Inflammatory macrophage (primary cell): ENCODE measurements at regions not wholly inside any gene's neighbourhood (a gene's known extent, or its start where the extent isn't known, plus 50 kb on each side); places are given as distances from the start of the nearest gene placed in this dataset.

Source experiments
- DNase-seq, 2 donors: peaks; one replicate each; pipeline ENCODE4 v3.0.0-alpha.2; 2020 to 2022

DNA sequence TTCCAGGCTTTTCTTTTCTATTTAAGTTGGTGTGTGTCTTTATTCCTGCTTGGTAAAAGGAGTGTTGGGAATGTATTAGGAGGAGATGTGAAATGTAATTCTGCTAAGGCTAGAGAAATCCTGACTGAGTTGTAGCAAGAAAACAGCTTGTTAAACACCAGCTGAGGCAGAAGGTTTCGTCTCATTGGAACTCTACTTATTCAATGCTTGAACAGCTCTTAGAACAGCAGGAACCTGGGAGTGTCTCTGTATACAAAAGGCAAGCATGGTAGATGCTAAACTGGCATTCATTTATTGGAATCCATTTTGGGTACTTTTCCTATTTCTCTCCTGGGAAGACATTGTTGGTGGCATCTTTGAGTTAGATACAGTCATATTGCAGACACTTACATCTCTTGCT is 280.9 kb downstream of the HRH4 start:
- no peak for DNase-seq

DNA sequence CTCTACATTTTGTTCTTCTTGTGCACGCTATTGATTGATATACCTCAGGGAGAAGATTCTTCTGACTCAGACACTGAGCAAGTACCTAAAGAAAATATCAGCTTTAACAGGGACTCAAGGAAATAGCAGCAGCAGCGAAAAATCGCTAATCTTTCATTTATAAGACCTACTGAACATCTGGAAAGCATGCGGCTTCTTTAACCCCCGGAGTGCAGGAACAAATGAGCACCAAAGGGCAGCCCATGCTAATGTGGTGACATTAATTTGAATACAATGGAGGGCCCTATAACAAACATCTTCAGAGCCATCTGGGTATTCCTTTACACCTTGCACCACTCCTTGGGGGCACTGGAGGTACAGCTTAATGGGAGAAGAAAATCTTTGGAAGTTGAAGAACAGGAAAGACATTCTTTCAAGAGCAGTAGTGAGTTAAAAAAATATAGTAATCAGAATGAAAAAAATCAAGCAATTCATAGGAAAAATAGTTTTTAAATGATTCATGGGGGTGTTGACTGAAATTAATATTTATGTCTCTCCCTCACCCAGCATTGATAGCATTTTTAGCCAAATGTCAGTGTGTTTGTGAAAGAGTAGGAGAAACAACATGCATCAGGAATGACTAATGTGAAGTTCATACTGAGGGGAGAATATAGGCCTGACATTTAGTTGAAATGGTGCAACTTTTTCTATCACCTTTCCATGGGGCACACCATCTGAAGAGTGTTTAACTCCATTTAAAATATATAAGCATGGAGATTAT is 281.7 kb downstream of the HRH4 start:
- no peak for DNase-seq

DNA sequence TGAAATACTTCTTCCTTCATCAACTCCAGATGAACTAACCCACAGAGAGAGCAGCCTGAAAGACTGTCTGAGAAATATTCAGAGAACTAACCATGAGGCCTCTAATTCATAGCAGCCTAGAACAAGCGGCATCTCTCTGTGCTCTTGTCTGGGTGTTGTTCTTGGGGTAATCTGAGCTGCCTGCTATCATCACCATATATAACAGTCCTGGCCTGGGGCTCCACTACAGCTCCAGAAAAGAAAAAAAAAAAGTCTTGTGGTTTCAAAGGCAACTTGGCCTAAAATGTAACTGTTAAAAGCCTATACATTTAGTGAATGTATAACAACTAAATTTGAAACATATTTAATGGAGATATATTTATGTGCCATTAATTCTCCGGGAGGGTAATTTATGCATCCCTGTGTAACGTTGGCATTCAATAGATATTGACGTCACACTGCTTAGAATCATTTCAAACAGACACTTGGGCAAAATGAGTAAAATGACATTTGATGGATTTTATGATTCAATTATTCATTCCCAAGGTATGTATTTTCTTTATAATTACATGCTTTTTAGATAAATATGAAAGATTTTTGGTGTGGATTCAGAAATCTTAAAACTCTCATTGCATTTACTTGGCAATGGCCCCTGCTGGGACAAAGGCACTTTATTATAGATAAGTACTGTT is 294.3 kb downstream of the HRH4 start:
- DNase-seq = no peak

DNA sequence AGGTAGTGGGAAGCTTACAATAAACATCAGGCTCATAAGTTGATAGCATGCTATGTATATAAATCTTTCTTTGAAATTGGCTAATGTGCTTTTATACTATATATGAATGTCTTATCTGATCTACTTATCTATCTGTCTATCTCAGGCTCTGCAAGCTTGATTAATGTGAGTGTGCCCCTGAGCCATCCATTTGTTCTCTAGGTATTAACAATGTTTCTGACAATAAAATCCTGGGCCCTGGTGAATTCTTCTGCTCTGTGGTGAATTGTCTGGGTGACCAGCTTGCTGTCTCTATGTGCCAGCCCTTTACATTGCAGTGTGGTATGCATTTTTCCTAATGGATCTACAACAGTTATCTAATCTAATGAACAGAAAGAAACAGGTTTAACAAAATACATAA is 295.9 kb downstream of the HRH4 start:
- no peak for DNase-seq

DNA sequence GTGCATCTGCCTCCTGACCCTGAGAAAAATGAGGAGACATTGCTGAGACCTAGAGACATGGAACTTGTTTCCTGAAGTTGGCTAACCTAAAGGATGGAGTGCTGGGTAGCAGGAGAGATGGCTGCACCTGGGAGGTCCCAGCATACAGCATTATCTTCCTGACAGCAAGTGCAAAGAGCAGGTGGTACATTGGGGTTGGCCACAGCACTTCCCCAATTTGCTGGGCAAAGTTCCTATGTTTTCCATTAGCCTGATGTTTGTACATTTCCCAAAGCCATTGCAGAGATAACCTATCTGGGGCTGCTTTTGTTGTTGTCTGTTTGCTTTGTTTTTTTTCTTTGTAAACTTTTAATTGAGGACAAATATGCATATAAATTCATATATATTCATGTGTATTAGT is 296.7 kb downstream of the HRH4 start:
- DNase-seq = no peak

DNA sequence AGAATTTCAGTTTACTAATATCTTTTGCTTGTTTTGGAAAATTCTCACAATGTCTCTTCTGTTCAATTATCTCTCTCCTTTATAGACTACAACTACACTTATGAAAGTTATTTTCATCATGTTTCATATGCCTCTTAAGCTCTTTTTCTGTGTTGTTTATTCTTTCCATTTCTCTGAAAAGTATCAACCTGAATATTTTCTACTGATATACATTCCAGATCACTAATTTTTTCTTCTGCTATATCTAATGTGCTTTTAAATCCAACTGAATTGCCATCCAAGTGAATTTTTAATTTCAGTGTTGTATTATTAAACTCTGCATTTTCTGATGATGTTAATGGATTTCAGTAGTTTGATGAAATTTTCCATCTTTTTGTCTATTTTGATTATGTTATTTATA is 301.3 kb downstream of the HRH4 start:
- DNase-seq = no peak

DNA sequence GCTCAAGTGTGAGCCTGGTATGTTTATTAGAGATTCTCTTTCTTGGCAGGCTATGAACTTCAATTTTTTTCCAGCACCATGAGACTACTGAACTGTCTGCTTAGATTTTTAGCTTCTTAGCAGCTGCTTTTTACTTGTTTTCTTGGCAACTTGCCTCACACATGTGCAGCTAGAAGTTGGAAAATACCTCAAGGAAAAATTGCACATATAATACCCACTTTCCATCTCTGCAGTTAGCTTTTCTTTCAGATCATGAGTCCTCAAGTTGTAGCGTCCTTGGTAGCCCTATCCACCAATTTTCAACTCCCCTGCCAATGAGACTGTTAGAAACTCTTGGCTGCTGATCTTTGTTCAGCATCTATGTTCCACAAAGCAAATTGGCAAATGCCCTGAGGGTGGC is 302.1 kb downstream of the HRH4 start:
- no peak for DNase-seq

DNA sequence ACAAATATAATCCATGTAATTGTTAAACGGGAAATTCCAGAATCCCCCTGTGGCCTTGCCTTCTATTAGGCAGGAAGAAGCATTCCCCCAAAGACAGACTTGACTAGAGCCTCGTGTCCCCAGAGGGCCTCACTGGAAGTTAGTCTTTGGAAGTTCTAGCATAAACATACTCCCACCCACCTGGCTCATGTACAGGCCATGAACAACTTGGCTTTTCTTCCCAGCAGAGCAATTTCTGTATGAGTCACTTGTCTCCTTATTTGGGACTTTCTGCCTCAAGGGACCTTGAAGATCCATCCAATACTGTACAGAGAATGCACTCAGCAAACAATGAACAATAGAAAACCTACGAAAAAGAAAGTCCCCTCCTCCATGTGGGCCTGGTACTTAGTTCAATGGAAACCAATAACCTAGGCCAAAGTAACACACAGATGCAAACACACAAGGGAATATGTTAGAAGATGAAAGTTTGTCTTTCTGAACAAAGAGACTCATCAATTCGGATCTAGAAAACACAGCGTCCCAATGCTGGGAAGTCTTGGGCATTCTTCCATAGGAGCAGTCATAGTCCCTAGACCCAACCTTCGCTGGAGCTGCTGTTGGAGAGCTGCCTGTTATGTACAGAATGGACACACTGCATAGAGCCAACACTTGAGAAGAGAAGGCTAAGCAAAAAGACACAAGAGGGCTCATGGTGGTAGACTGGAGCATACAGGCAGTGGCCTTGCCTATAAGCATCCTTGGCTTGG is 303.5 kb downstream of the HRH4 start:
- DNase-seq = no peak

DNA sequence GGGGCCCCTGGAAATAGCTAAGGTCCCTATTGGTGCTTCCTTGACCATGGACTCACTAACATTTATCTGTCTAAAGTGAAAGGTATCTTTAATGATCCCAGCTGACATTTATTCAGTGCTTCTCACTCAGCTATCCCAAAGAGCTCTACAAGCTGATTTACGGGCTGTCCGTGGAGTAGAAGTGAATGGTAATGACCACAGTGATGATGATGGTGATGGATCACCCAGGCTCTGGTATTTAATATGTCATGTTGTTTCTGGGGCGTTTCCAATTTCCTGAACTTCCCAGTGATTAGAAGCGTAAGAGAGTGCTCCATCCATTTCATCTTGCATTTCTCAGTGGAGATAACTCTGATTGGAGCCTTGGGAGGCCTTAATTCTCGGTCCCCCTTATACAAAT is 304.3 kb downstream of the HRH4 start:
- no peak for DNase-seq

DNA sequence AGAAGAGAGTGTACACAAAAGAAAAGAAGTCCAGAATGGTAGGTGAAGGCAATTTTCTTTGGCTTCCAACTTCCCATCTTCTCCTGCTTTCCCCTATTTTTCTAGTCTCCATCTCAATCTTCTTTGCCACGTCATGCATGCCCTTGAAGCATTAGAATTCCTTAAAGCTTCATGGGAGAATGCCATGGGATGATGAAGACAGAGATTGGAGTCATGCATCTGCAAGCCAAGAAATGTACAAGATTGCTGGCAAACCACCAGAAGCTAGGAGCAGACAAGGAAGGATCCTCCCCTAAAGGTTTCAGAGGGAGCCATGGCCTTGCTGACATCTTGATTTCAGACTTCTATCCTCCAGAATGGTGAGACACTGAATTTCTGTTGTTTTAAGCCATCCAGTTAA is 305.9 kb downstream of the HRH4 start:
- DNase-seq = no peak

DNA sequence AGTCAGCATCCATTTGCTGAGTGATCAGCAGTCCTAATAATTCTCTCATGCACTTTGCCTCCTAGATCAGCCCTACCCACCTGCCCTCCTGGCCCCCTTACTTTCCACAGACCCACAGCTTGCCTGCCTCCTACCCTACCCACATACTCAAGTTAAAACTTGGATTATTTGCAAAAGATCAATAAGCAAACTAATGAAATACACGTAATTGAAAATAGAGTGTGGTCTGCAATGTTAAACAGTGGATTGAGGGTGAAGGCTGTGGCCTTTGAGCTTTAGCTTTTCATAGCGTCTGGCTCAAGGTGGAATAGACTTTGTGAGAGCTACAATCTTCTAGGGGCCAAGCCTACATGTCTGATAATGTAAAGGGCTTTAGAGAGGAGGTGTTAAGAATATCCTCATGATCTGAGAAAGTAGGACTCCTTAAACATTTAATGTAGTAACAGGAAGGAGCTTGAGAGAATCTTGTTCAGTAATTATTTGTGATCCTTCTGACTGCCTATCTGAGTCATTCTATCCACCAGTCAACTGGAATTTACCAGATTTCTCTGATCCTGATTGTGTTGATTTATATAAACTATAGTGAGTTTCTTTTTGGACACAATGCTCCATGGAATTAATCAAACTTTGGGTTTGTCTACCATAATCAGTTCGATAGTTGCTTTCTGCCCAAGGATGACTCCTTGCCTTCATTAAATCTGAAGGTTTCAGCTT is 310.0 kb downstream of the HRH4 start:
- DNase-seq = no peak

DNA sequence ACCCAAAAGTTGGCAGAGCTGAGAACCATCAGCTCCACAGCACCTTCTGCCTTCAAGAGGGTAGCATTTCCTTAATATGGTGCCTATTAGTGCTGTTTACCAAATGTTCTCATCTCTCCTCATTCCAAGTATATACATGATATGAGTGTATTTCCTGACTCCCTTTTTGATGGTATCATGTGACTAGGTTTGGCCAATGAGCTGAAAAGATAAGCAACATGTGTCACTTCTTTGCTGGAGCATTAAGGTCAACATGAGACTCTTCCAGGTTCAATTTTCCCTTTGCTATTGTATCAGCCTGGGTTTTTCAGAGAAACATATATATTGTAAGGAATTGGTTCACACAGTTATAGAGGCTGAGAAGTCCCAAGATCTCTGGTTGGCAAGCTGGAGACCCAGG is 310.9 kb downstream of the HRH4 start:
- DNase-seq = no peak

DNA sequence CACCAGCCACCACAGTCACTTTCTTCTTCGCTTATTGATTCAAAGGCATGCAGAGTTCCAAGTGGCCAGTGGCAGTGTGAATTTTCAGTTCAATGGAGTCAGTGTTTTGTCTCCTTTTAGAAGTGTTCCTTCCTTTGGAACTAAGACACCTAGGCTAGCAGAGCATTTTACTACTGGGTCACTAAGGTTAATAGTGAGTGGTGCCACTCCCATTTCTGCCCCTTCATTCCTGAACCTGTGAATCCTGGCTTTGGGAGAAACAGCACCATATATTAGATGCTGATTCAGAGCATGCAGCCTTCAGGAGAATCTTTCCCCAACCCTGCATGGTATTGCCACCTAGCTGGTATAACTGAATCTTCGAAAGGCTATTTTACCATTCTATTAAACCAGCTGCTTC is 312.7 kb downstream of the HRH4 start:
- no peak for DNase-seq

DNA sequence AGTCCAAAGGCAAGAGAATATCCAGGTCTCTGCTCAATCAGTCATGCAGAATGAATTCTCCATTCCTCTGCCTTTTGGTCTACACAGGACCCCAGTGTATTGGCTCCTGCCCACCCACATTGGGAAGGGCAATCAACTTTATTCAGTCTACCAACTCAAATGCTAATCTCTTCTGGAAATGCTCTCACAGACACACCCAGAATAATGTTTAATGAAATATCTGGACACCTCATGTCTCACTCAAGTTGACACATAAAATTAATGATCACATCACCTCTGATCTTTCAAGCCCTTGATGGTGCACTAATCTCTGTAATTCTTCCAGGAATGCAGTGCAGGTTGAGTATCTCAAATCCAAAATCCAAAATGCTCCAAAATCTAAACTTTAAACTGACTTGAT is 315.6 kb downstream of the HRH4 start:
- DNase-seq = no peak

DNA sequence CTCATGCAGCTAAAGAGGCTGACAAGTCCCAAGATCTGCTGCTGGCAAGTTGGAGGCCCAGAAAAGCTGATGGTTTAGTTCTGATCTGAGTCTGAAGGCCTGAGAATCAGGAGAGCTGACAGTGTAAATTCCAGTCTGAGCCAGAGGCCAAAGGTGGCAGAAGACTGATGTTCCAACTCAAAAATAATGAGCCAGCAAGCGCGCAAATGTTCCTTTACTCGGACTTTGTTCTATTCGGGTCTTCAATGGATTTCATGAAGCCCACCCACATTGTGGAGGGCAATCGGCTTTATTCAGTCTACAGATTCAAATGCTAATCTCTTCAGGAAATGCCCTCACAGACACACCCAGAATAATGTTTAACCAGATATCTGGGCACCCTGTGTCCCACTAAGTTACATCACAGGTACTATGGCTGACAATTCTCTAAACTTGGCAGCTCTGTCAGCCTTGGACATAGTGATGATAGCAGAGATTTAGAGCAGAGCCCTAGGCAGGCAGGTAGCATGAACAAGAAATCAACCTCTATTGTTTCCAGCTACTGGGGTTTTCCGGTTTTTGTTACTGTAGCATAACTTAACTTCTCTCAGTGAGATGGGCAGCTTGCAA is 318.5 kb downstream of the HRH4 start:
- no peak for DNase-seq

DNA sequence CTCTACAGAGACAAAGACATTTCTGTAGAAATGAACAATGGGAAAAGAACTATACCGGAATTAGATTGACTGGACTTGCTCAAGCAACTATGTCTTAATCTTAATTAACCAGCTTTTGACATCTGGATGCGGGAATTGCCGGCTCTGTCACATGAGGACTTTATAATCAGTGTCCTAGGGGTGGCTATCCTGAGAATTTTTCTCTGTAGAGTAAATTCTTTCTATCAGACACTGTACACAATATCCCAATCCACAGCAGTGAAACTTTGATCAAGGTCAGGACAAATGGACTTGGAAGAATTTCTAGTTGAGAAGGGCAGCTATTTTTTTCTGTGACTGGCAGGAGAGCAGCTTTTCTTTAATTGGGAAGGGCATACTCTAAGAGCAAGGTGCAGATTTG is 322.1 kb downstream of the HRH4 start:
- DNase-seq = no peak

DNA sequence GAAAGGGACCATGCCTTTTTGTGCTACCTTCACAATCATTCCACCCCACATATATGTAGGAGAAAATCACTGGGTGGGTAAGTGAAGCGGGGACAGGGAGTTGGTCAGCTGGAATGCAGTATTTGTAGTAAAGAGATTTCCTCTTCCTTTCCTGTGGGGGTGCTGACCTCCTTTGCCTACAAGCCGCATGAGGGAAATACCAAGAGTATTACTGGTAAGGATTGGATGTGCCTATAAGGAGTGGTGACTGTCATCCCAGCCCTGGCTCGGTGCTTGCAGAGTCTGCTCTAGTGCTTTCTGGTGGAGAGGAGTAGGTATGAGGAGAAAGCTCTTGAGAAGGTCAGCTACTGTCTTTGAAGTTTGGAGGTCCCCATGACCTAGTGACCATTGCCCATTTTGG is 324.6 kb downstream of the HRH4 start:
- DNase-seq = no peak

DNA sequence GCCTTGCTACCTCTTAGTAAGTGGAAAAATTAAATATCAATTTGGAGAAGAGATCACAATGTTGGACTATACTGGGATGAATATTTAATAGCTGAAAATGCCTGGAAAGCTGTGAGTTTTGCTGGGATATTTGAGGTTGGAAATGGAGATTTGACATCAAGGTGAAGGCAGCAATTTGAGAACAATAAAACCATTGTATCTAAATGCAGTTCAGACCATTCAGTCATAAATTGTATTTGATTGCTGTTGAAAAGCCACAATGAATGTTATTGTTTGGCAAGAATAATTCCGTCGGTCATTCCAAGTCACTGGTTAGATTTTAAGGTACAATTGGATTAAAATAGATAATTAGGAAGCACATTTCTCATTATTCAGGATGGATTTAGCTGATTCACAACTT is 325.6 kb downstream of the HRH4 start:
- no peak for DNase-seq

DNA sequence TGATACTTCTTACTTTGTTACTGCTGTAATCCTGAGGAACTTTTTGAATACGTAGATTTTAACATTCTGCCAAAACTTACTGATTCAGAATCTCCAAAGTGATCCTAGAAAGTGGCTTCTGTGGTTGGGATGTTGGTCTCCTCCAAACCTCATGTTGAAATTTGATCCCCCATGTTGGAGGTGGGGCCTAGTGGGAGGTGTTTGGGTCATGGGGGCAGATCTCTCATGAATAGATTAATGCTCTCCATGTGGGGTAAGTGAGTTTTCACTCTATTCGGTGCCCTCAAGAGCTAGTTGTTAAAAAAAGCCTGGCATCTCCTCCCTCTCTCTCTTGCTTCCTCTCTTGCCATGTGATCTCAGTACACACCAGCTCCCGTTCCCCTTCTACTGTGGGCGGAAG is 329.9 kb downstream of the HRH4 start:
- DNase-seq = peak in 1 of 2 donors; percentile 25

DNA sequence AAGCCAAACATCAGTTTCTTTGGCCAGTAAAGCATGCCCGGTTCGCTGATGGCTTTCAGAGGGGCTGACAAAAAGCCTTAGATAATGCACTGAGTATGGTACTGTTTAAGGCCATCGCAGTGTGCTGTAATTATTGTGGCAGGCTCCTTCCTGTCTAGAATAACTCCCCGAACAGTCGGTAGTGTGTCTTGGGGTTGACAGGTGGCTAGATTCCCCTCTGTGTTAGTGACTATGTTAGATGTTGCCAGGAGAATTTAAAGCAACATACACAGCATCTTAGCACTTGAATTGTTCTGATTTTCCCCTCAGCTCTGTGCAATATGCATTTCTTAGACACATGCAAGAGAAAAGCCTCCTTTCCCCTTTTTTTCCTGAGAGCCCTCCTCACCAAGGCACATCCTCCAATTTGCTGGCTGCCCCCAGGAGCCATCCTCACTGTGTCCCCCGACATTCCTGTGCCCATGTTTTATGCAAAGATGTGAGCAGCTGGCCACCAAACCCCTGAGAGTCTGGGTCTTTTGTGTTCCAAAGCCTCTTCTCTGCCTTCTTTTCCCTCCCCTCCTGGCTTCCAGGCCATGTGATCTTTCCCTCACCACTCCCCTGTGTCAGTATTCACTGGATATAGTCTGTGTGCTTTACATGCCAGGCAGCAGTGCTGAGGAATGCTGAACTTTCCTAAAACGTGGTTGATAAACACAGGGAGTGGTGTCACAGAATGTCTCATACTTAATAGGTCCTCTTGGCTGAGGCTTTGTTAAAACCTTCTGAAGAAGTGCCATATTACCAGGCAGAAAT is 331.5 kb downstream of the HRH4 start:
- DNase-seq = no peak

DNA sequence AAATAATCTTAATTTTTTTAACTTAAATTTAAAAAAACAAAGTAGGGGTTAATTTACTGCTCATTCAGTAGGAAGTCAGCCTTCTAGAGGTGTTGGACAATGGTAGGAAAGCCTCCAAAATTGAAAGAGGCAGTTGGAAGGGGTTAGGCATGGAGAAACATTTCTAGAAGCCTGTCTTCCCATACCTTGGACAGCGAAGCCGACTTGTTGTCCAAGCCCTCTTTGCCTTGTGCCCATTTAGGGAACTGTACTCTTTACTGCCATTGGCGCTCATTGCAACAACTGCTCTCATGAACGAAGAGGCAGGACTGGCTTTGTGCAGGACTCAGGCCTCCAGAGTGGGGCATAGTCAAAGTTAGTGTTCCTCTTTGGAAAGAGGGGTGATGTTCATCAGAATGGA is 333.3 kb downstream of the HRH4 start:
- DNase-seq = no peak

DNA sequence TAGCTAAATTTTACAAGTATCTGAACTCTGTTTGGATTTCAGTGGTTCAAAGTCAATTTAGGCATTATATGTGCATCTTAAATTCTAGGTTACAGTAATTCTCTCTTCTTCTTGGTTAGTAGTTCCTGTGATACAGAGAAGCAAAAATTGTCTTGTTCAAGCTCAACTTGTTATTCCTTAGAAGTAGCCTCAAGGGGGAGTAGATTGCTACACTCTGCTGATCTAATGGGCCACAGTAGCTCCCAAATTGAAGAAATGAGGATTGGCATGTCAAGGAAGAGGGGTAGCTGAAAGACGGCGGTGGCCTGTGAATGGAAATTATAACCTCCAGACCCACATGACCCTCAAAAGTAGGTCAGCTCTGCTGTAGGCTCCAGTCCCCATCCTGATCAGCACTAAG is 334.7 kb downstream of the HRH4 start:
- DNase-seq = no peak
